SIG-M5 (cell line): ENCODE measurements at regions not wholly inside any gene's neighbourhood (a gene's known extent, or its start where the extent isn't known, plus 50 kb on each side); places are given as distances from the start of the nearest gene placed in this dataset.
"Not testable (repeated sequence)": the region's sequence is repeated elsewhere in the genome, so short reads cannot be mapped to it uniquely, and the experiment has no call there.

Experiments used
- DNase-seq: peaks from one replicate; lab custom pipeline; 2025; lab: John Stamatoyannopoulos, UW

GRCh38 chr6:91895599-91896285, 1308.9 kb upstream of the MAP3K7 start:
- DNase-seq, result no peak

- DNase-seq, result no peak
These were observed 1299.4 kb upstream of the MAP3K7 start for GRCh38 chr6:91886183-91886795.

GRCh38 chr6:91881791-91882190, 1294.9 kb upstream of the MAP3K7 start:
- DNase-seq, result not testable (repeated sequence)

GRCh38 chr6:91879386-91879995, 1292.6 kb upstream of the MAP3K7 start:
- DNase-seq, result no peak

- no peak for DNase-seq
These were observed 1291.1 kb upstream of the MAP3K7 start for GRCh38 chr6:91877994-91878393.

- no peak for DNase-seq
These were observed 1288.1 kb upstream of the MAP3K7 start for GRCh38 chr6:91874971-91875370.

GRCh38 chr6:91868539-91869202, 1281.8 kb upstream of the MAP3K7 start:
- DNase-seq, result no peak

- DNase-seq, result no peak
These were observed 1279.0 kb upstream of the MAP3K7 start for GRCh38 chr6:91865889-91866288.

GRCh38 chr6:91864911-91865310, 1278.0 kb upstream of the MAP3K7 start:
- no peak for DNase-seq

- no peak for DNase-seq
These were observed 1273.9 kb upstream of the MAP3K7 start for GRCh38 chr6:91860541-91861335.

- no peak for DNase-seq
These were observed 1265.4 kb upstream of the MAP3K7 start for GRCh38 chr6:91852252-91852651.

- DNase-seq, result no peak
These were observed 1247.9 kb upstream of the MAP3K7 start for GRCh38 chr6:91834813-91835212.

- DNase-seq, result no peak
These were observed 1240.3 kb upstream of the MAP3K7 start for GRCh38 chr6:91827151-91827550.

- no peak for DNase-seq
These were observed 1239.3 kb upstream of the MAP3K7 start for GRCh38 chr6:91826128-91826527.

- DNase-seq, result no peak
These were observed 1237.5 kb upstream of the MAP3K7 start for GRCh38 chr6:91824331-91824730.

- no peak for DNase-seq
These were observed 1235.7 kb upstream of the MAP3K7 start for GRCh38 chr6:91822581-91822980.

- DNase-seq, result no peak
These were observed 1229.5 kb upstream of the MAP3K7 start for GRCh38 chr6:91816335-91816734.

GRCh38 chr6:91813641-91814040, 1226.8 kb upstream of the MAP3K7 start:
- no peak for DNase-seq

GRCh38 chr6:91812596-91813274, 1225.9 kb upstream of the MAP3K7 start:
- DNase-seq, result no peak

- DNase-seq, result no peak
These were observed 1218.1 kb upstream of the MAP3K7 start for GRCh38 chr6:91804981-91805380.

- DNase-seq, result no peak
These were observed 1215.6 kb upstream of the MAP3K7 start for GRCh38 chr6:91802431-91802830.

- DNase-seq, result no peak
These were observed 1209.7 kb upstream of the MAP3K7 start for GRCh38 chr6:91796603-91797002.
